Right lobe of liver (tissue), 4 donors: ENCODE measurements at regions not wholly inside any gene's neighbourhood (a gene's known extent, or its start where the extent isn't known, plus 50 kb on each side); places are given as distances from the start of the nearest gene placed in this dataset.

Experiments
- POLR2A ChIP-seq: fragments of 450-650 bp; IDR thresholded peaks from one replicate; pipeline ENCODE4 v1.6.1; 2017; ENCODE audit warnings: antibody characterized with exemption, mild to moderate bottlenecking
- TF ChIP-seq, protein P1 (sequence below), 4 donors: fragments of 200-600 bp in 3 of 4; fragments of 450-650 bp in 1 of 4; IDR thresholded peaks; one replicate each; pipeline versions ENCODE4 v1.5.1 to v1.8.0; 2016 to 2022; ENCODE audit warnings: antibody characterized with exemption in 4 of 4, mild to moderate bottlenecking in 2 of 4
- donor health status: DM: no; HTN: no; CAD: no.
- donor health status: DM: no; HTN: no; CAD: no.
- donor health status: DM: no; HTN: yes; CAD: no.

DNA sequence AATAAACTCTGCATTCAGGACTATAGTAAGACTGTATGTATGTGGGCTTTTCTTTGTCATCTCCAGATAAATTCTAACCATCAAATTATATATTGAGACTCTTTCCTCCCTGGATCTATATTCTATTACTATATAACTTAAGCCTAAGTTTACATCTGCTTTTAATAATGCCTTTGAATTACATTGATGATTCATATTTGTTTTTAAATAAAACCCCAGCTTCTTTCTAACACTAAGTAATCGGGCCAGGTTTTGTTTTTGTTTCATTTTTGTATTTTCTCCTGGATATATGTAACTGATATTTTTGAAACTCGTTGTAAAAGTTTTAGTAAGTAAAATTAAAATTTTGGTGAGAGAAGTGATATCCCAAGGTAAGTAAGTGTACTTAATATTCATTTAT lies 1599.1 kb downstream of the PCDH9 start:
- TF ChIP-seq, protein P1, sequence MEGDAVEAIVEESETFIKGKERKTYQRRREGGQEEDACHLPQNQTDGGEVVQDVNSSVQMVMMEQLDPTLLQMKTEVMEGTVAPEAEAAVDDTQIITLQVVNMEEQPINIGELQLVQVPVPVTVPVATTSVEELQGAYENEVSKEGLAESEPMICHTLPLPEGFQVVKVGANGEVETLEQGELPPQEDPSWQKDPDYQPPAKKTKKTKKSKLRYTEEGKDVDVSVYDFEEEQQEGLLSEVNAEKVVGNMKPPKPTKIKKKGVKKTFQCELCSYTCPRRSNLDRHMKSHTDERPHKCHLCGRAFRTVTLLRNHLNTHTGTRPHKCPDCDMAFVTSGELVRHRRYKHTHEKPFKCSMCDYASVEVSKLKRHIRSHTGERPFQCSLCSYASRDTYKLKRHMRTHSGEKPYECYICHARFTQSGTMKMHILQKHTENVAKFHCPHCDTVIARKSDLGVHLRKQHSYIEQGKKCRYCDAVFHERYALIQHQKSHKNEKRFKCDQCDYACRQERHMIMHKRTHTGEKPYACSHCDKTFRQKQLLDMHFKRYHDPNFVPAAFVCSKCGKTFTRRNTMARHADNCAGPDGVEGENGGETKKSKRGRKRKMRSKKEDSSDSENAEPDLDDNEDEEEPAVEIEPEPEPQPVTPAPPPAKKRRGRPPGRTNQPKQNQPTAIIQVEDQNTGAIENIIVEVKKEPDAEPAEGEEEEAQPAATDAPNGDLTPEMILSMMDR (IDR thresholded peaks at IDR 0.05) = no peak
- no peak for TF ChIP-seq POLR2A
